GM21717 (cell line): ENCODE measurements at regions not wholly inside any gene's neighbourhood (a gene's known extent, or its start where the extent isn't known, plus 50 kb on each side); places are given as distances from the start of the nearest gene placed in this dataset.

Source experiments
- ATAC-seq: cut with Tn5 transposase; IDR thresholded peaks from one replicate; pipeline ENCODE4 v1.9.1; 2021; ENCODE audit warnings: mild to moderate bottlenecking, moderate library complexity; ENCODE audit not compliant: unreplicated experiment

DNA sequence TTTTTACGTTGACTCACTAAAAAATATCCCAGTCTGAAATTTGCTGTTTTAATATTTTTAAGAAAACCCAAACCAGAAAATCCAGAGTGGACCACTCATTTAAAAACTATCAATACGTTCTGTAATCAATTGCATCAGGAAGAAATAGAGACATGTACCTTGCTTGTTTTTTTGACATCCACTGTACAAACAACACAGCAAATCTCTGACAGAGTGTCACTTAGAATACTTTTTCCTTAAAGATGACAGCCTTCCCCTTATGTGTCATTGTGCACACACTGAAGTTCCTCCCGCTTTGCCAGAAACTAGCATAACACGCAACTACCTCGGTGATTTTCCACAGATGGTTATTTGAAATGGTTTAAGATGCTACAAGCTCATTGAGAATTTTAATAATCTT is 321.7 kb upstream of the PFKP start:
- ATAC-seq = no peak

DNA sequence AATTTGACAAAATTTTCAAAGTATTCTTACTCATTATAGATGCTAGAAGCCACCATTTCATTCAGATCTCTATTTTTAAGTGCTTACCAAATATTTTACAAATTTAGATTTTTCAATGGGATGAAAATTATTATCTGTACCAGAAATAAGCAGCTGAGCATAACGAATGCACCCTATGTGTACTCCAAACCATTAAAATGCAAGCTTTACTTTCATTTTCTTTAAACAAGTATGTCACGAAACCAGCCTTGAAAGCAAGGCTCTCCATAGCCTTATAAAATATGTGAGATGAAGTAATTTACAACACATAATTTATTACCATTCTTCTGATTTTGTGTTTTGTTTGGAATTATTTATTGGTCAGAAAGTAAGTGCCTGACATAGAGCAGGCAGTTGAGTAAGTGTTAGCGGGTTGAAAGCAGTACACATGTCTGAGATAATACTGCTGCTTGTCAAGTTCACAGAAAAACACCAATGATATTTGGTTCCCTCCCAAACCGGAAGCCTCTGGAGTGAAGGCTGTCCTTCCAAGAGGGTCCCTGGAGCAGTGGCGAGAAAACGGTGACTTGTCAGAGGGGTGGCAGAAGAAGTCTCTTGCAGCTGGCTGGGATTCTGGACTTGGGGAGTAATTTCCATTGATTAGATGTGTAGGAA is 322.7 kb upstream of the PFKP start:
- no peak for ATAC-seq

DNA sequence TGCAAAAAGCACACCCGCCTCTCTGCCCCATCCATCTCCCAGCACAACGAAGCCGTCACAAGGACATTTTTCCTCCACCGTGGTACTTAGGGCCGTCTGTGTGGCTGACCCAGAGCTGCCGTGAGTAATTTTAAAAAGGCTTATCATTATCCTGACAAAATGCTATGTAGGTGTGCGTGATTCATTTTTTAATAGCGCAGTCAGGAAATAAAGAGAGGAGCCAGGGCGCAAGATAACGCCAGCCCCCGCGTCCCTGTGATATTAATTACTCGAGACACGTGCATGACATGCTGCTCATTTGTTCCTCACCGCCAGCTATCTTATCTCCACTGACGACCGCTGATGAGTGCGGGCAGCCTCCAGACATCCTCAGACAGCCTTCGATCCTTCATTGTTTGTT is 332.7 kb upstream of the PFKP start:
- ATAC-seq = no peak

DNA sequence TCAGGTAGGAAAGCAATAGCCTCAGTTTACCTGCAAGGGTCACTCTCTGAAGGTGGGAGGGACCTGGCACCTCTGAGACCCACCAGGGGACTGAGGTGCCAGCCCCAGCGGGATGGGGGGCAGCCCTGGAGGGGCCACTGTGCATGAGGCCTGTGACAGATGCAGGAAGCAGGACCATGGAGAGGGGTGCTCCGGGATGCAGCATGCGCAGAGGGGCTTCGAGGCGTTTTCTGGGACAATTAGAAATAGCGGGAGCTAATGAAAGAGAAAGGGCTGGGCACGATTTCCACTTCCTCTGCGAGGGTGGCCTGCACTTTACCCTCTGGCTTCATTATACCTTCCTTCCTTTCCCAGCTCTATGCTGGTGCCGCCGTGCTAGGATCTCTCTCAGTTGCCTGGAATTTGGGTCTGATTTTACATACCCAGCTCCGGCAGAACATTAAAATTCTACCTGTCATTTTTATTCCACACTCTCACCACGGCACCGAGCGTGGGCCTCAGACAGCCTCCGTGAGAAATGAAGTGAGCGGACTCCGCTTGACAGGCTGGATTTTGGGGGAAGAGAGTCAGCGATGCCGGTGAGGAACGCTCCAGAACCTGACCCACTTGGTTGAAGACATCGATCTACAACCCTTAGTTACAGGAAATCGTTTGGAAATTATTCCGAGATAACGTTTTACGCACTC is 333.9 kb upstream of the PFKP start:
- no peak for ATAC-seq

DNA sequence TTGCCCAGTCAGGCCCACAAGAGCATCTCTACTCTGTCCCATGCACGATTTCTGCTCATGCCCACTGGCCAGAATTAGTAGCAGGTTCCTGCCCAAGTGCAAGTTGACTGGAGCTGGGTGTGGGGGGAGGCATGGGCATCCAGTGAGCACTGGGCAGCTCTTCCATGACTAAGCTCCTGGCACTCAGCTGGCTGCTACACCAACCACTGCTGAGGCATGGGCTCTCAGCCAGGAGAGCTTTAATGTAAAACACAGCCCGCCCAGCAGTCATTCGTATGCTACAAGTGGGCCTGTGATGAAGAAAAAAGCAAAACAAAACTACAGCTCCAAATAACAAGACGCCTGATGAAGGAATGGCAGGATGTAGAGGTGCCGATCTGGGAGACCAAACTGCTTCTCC is 335.4 kb upstream of the PFKP start:
- no peak for ATAC-seq

DNA sequence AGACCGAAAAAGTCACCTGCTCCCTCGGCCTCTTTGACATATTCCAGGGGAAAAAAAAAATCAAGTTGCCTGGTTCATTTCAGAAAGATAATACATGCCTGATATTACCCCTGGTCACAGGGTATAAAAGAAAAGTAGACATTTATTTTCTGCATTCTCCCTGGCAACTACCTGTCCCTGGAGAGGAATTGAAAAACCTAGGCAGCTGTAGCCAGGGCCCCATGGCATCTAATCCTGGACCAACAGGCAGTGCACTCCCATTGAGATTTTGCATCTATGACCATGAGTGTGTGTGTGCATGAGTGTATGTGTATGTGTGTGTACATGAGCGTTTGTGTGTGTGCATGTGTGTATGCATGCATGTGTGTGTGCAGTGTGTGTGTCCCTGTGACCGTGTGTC is 338.2 kb upstream of the PFKP start:
- no peak for ATAC-seq

DNA sequence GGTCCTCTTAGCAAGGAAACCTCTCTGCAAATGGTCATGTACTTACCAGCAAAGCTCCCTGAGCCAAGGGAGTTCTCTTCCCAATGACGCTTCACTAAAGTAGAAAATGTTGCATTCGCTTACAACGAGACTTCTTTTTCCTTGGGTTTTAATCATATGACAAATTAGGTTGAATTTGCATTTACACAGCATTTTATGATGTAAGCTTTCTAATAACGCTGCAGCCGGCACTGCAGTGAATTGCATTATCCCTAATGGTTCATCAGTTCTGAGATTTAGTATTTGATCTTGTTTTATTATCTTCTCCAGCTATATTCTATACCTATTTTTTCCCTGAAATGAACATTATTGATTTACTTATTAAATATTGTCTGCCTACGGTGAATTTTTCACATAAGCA is 339.3 kb upstream of the PFKP start:
- no peak for ATAC-seq

DNA sequence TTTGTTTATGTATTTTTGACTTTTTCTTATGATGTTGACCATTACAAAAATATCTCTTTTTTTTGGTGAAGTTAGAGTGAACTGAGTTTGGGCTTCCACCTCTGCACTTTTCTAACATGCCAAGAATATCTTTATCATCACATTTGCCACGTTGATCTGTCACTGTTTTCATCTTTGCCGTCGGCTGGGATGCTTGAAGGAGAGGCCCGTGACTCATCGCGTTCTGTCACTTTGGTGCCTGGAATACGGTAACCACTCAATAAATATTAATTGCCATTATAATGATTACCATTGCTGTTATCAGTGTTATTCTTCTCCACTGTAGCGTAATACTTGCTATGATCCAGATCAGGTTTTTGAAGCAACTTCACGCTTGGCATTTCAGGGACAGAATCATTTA is 350.8 kb upstream of the PFKP start:
- ATAC-seq = no peak

DNA sequence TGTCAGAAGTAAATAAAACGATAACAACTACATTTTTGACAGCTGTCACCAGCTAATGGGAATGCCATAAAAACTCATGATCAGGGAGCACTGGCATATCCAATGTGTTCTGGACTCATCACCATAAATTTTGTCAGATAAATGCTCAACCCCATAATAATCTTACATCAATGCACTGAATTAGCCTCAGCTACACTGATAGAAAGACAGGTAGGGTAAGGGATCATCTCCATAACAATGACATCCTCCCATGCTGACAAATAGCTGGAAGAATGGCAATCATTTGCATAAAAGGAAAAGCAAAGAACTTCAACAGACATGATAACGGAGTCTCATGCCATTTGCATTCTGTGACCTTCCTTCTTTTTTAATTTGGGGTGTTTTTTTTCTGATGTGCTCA is 352.8 kb upstream of the PFKP start:
- ATAC-seq = no peak

DNA sequence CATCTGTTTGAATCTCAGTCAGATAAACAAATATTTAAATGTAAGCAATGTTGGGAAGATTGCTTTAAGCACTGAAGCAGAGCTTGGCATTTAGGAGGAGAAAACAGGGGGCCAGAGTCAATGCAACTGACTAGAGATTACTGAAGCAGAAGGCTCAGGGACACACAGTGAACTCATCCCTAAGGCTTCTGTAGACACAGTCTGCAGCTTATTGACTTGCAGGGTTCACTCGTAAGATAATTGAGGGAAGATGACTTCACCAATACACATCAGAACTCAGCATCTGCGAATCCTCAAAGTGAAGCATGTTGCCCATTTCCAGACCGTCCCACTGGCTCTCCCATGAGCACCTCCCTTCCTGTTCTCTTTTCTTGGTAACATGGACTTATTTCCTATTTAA is 363.4 kb upstream of the PFKP start:
- no peak for ATAC-seq

DNA sequence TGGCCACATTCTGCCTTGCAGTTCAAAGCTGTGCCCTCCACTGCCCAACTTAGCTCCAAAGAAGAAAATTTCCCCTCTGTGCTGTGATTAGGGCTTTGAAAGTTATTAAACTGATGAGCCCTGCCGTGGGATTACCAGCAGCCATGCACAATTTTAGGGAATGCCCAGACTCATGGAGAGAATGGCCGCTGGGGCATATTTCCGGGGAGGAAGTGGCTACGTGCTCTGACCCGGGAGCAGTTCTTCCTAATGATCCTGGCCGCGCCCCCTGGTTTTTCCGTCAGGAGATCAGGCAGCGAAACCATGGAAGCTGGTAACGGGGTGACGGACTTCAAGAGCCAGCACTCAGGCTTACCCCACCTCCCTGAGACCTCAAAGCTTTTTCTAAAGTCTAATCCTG is 365.5 kb upstream of the PFKP start:
- no peak for ATAC-seq

DNA sequence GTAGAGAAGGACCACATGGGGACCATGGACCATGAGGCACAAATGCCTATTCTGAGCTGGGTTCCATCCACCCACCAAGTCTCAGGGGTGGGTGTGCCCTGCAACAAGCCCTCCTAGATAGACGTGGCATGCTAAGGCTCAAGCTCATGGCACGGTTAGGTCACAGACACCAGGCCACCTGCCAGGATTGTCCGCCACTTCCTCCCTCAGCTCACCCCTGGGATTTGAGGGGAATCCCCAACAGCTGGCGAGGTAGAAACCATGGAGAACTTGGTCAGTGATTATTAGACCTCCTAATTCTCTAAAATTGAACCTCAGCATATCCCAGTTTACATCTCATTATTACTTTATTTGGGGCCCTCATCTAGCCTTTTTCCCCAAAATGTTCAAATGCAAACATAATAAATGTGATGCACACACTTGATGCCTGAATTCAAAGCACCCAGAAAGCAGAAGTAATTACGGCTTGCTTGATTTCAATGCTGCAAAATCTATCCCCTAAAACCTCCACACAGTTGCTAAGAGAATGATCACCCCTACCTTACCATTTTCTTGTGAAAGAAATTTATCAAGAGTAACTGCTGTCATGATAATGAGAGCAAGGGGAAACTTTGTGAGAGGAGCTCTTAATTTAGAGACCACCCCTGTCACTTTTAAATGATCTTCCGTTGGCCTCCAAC is 366.6 kb upstream of the PFKP start:
- no peak for ATAC-seq

DNA sequence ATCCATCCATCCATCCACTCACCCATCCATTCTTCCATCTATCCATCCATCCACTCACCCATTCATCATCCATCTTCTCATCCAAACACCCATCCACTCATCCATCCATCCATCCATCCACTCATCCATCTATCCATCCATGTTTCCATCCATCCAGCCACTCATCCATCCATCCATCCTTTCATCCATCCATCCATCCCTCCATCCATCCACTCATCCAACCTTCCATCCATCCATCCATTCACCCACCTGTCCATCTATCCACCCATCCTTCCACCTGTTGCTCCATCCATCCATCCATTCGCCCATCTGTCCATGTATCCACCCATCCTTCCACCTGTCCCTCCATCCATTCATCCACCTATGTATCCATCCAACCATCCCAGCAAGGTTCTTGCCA is 378.4 kb upstream of the PFKP start:
- ATAC-seq = no peak

DNA sequence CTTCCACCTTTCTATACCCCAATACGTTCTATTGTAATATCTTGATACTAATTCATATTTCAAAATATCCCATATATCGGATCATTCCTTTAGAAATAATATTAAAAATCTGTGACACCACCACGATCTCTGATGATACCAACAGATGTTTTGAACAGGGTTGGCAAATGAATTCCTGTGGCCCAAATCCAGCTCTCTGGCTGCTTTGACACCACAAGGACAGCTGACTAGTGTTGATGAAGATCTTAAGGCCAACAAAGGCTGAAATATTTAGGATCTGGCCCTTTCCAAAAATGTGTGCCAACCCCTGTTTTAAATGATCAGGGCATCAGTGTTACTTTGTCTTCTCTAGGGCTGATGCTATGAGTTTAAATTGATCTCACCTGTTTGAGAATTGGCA is 380.7 kb upstream of the PFKP start:
- ATAC-seq = no peak

DNA sequence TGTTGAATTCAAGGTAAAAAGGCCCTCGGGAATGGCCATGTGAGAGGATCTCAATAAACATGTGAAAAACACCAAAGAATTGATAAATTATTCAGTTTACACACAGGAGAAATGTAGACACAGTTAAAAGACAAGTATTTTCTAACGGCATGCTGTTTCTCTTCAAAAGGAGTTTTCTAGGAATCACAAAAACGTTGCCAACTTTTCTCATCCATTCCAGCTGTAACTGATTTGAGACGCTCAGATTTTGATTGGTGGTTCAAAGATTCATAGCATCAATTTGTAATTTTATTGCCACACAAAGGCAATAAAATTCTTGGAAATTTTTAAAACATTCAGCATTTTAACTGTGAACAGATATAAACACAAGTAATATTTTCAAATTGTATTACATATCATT is 384.9 kb upstream of the PFKP start:
- no peak for ATAC-seq

DNA sequence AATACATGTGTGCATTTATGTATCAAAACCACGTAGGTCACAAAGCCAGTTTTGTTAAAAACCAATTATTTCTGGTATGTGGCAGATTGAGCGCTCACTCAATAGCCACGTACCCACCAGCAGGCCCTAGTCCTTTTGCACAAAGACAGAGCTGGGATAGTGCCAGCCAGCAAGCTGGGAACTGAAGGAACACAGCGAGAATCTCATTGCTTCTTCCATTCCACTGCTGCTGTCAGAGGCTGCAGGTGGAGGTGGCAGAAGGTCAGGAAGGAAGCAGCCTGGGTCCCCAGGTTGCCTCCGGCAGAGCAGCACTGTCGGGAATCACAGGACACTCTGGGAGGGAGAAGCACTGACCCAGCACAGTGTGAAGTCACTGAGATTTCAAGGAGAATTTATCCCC is 385.5 kb upstream of the PFKP start:
- no peak for ATAC-seq

DNA sequence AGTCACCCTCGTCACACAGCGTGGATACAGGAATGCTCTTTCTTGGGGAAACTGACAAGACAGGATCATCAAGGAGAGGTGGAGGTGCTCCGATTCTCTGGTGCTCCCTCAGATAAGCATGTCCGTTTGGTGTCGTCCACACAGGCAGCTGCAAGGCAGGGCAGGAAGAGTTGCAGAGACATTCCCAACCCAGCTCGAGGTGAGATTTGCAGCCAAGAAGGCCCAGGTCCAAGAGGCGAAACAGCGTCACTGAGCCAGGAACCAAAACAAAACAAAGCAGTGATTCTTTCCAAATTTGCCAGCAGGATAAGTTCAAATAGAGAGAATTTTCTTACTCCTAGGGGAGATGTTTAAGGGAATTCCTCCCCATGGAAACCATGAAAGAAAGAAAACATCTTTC is 386.5 kb upstream of the PFKP start:
- ATAC-seq = no peak

DNA sequence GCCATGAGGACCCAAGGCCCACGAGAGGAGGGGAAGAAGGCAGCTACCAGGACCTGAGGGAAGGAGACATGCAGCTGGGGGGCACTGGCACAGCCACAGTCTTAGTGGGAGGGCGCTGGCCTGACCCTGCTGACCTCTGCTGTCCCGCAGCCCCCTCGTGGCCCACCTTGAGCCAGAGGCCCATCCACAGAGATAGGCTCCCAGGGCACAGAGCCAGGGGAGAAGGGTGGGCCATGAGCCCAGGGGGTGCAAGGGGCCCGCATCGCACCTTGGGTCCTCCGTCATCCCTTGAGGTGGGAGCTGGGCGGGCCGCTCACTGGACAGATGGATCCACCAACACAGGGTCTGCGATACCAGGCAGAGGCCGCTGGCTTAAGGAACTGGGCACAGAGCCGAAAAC is 387.7 kb upstream of the PFKP start:
- no peak for ATAC-seq

DNA sequence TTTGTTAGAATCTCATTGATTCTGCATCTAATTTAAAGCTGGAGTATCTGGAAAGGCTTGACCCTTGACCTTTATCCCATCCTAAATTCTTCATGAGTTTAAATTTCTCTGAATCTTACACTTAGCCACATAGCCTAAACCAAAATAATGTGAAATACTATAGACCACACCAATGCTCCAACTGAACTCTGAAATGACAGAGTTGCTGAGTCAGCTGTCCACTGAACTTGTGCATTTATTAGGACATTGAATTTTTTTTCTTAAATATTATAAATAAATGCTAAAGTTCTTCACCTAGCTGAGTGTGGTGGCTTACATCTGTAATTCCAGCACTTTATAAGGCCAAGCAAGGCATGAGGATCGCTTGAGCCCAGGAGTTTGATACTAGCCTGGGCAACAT is 390.9 kb upstream of the PFKP start:
- ATAC-seq = no peak

DNA sequence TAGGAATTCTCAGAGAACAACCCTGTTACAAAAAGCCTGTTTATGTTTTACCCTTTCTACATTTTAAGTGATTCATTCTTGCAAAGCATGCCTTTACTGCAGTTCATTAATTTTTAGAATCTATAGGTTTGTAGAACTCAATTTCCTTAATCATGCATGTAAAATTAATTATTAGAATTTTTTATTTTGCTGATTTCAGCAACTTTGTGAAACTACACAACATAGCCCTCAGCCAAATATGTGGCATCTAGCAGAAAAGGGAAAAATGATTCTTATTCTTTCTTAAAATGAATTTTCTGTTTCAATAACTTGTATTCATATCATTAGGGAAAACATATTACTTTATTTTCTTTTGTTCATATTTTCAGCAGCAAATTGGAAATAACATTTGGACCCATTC is 392.9 kb upstream of the PFKP start:
- no peak for ATAC-seq

DNA sequence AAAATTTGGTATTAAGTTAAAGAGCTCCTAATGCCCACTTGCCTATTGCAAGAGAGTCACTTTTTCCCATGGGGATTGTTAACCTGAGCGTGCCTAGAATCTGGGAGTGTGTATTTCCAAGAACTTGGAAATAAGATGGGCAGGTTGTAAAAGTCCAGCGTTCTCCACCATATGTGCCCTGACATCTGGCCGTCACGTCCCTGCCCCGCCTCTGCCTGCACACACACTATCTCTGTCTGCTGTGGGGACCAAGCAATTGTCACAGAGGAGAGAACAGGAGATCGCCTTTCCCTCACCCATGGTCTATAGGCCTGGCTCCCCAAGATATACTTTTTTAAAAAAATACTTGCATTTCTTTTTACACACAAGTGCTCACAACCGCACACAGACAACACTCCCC is 396.5 kb upstream of the PFKP start:
- no peak for ATAC-seq

DNA sequence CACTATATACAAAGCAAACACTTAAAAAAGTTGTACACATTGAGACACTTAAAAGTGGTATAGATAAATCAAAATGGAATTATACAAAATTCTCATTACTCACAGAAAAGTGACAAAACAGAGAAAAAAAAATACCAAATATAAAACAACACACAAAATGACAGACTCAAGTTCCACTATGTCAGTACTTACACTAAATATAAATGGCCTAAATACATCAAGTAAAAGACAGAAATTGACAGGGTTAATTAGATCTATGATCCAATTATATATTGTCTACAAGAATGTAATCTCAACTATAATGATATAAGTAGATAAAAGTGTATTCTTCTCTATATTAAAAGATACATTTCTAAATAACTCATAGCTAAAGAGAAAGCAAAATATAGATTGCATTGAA is 401.6 kb upstream of the PFKP start:
- ATAC-seq = no peak

DNA sequence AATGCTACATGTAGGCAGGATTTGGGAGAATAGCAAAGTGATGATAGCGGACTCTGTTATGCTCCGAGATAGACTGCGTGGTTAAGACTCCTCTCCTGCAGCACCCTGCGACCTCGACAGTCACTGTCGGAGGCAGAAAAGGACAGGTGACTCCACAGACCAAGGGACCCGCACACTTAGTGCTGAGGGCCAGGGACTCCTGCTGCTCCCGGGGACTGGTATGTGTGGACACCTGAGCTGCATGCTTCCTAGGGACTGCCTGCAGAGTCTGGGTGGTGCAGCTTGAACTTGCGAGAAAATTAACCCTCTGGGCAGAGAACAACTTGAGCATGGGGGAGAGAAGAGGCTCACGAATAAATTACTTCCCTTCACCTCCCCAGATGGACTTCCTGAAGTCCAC is 407.1 kb upstream of the PFKP start:
- ATAC-seq = no peak
